ENCODE measurements at regions not wholly inside any gene's neighbourhood (a gene's known extent, or its start where the extent isn't known, plus 50 kb on each side); places are given as distances from the start of the nearest gene placed in this dataset.

GRCh38 chr15:96515371-96515770 lies 184.9 kb downstream of the NR2F2 start:
- H3K4me3 ChIP-seq, result no peak overlapping the region
- H3K4me2 ChIP-seq (ENCODE audit: unreplicated experiment), result no peak overlapping the region
- TF ChIP-seq EZH2phosphoT487 (IDR thresholded peaks at IDR 0.05; ENCODE audit: insufficient read depth, low read depth) (no peak), EZH2 (IDR thresholded peaks at IDR 0.05; ENCODE audit: insufficient read depth, poor library complexity, severe bottlenecking) (no peak)
- H3F3A ChIP-seq (ENCODE audit: insufficient read depth), result no peaks in the 10 kb centered on the region
- no peak for DNase-seq
- H3K36me3 ChIP-seq (ENCODE audit: low read depth), result no peaks in the 10 kb centered on the region
- H2AFZ ChIP-seq, result no peak overlapping the region
- no peaks in the 10 kb centered on the region for H3K79me2 ChIP-seq (ENCODE audit: insufficient read depth)
- H3K9ac ChIP-seq, result no peak overlapping the region
- no peaks in the 10 kb centered on the region for H3K9me3 ChIP-seq (ENCODE audit: low read depth)
- no peak overlapping the region for H3K27ac ChIP-seq
- in situ Hi-C loops (cut with MboI), result no loop called here
- 31 to 44% methylated on average over 3 of the region's 3 CpGs for WGBS, 2 experiments (ENCODE audit: low coverage in 1 of 2, low lambda C conversion rate in 2 of 2, missing lambda C conversion rate in 2 of 2)
- no peaks in the 10 kb centered on the region for H3K4me1 ChIP-seq (ENCODE audit: insufficient read depth)
- peaks cover 5% of the 10 kb centered on the region; the same call in 1 of the 2 replicates for H3K27me3 ChIP-seq (replicated peaks; ENCODE audit: insufficient read depth)
- H3K9me2 ChIP-seq (ENCODE audit: insufficient read depth), result no peaks in the 10 kb centered on the region
- H4K20me1 ChIP-seq (ENCODE audit: insufficient read depth), result no peaks in the 10 kb centered on the region

DNA sequence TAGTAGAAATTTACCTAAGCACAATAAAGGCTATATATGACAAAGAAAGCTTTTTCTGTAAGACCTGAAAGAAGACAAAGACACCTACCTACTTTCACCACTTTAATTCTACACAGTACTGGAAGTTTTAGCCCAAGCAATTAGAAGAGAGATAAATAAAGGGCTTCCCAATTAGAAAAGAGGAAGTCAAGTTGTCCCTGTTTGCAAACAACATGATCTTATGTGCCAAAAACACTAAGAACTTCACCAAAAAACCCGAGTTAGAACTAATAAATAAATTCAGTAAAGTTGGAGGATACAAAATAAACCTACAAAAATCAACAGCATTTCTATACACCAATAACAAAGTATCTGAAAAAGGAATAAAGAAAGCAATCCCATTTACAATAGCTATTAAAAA lies 190.9 kb downstream of the NR2F2 start:
- TF ChIP-seq EZH2phosphoT487 (IDR thresholded peaks at IDR 0.05; ENCODE audit: insufficient read depth, low read depth) (no peak), EZH2 (IDR thresholded peaks at IDR 0.05; ENCODE audit: insufficient read depth, poor library complexity, severe bottlenecking) (no peak)
- H3K36me3 ChIP-seq (ENCODE audit: low read depth), result no peaks in the 10 kb centered on the region

GRCh38 chr15:96524676-96525417 lies 194.3 kb downstream of the NR2F2 start:
- Histone ChIP-seq H2AFZ (no peak overlapping the region), H3K27ac (no peak overlapping the region)
- WGBS, 2 experiments (ENCODE audit: low coverage in 1 of 2, low lambda C conversion rate in 2 of 2, missing lambda C conversion rate in 2 of 2), result 16 to 18% methylated on average over 5 of the region's 5 CpGs

More for the DNA sequence above, 190.9 kb downstream of the NR2F2 start:
- Histone ChIP-seq H3K79me2 (ENCODE audit: insufficient read depth) (no peaks in the 10 kb centered on the region), H3F3A (ENCODE audit: insufficient read depth) (no peaks in the 10 kb centered on the region), H4K20me1 (ENCODE audit: insufficient read depth) (no peaks in the 10 kb centered on the region), H2AFZ (no peak overlapping the region), H3K9me2 (ENCODE audit: insufficient read depth) (no peaks in the 10 kb centered on the region), H3K4me3 (no peak overlapping the region), H3K4me2 (ENCODE audit: unreplicated experiment) (no peak overlapping the region), H3K4me1 (ENCODE audit: insufficient read depth) (no peaks in the 10 kb centered on the region), H3K27ac (no peak overlapping the region), H3K27me3 (replicated peaks; ENCODE audit: insufficient read depth) (no peaks in the 10 kb centered on the region), H3K9ac (no peak overlapping the region), H3K9me3 (ENCODE audit: low read depth) (no peaks in the 10 kb centered on the region)
- WGBS, 2 experiments (ENCODE audit: low coverage in 1 of 2, low lambda C conversion rate in 2 of 2, missing lambda C conversion rate in 2 of 2), result 4 to 9% methylated on average over 1 of the region's 1 CpG
- no peak for DNase-seq
- in situ Hi-C loops (cut with MboI), result no loop called here

DNA sequence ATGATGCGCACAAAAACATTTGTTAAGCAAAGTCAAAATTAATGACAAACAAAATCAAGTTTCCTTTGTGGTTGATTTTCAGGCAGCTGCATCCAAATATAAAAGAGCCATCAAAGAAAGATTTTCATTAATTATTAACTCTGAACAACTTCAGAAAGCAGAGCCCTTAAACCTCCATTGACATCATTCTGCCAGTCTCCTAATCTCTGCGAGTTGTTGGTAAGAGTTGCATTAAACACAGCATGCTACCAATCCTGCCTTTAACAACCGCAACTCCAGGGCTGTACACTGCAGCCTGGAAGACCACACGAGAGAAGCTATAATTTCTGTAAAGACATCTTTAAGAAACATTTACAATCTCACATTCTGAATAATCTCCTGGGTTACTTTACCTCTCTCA lies 204.6 kb downstream of the NR2F2 start:
- Histone ChIP-seq H2AFZ (no peak overlapping the region), H3F3A (ENCODE audit: insufficient read depth) (no peaks in the 10 kb centered on the region), H3K9me2 (ENCODE audit: insufficient read depth) (no peaks in the 10 kb centered on the region), H4K20me1 (ENCODE audit: insufficient read depth) (no peaks in the 10 kb centered on the region), H3K9ac (no peak overlapping the region), H3K36me3 (ENCODE audit: low read depth) (no peaks in the 10 kb centered on the region), H3K27ac (no peak overlapping the region), H3K27me3 (replicated peaks; ENCODE audit: insufficient read depth) (0 out of 2 replicates have a peak, but pooled peaks cover 17% of the 10 kb centered on the region), H3K4me3 (no peak overlapping the region), H3K79me2 (ENCODE audit: insufficient read depth) (no peaks in the 10 kb centered on the region), H3K9me3 (ENCODE audit: low read depth) (no peaks in the 10 kb centered on the region), H3K4me1 (ENCODE audit: insufficient read depth) (no peaks in the 10 kb centered on the region), H3K4me2 (ENCODE audit: unreplicated experiment) (no peak overlapping the region)
- 58 to 66% methylated on average over 4 of the region's 4 CpGs for WGBS, 2 experiments (ENCODE audit: low coverage in 1 of 2, low lambda C conversion rate in 2 of 2, missing lambda C conversion rate in 2 of 2)
- DNase-seq, result no peak
- no peak for TF ChIP-seq EZH2phosphoT487 (IDR thresholded peaks at IDR 0.05; ENCODE audit: insufficient read depth, low read depth)
- in situ Hi-C loops (cut with MboI), result no loop called here

More at GRCh38 chr15:96524676-96525417, 194.3 kb downstream of the NR2F2 start:
- H3F3A ChIP-seq (ENCODE audit: insufficient read depth), result no peaks in the 10 kb centered on the region
- H4K20me1 ChIP-seq (ENCODE audit: insufficient read depth), result no peaks in the 10 kb centered on the region
- H3K4me1 ChIP-seq (ENCODE audit: insufficient read depth), result no peaks in the 10 kb centered on the region
- no peak overlapping the region for H3K9ac ChIP-seq
- H3K4me3 ChIP-seq, result no peak overlapping the region
- no peaks in the 10 kb centered on the region for H3K79me2 ChIP-seq (ENCODE audit: insufficient read depth)
- H3K27me3 ChIP-seq (replicated peaks; ENCODE audit: insufficient read depth), result no peaks in the 10 kb centered on the region
- in situ Hi-C loops (cut with MboI), result no loop called here
- H3K4me2 ChIP-seq (ENCODE audit: unreplicated experiment), result no peak overlapping the region
- no peak for DNase-seq
- TF ChIP-seq EZH2phosphoT487 (IDR thresholded peaks at IDR 0.05; ENCODE audit: insufficient read depth, low read depth) (no peak), EZH2 (IDR thresholded peaks at IDR 0.05; ENCODE audit: insufficient read depth, poor library complexity, severe bottlenecking) (no peak)
- no peaks in the 10 kb centered on the region for H3K9me2 ChIP-seq (ENCODE audit: insufficient read depth)
- H3K9me3 ChIP-seq (ENCODE audit: low read depth), result no peaks in the 10 kb centered on the region
- no peaks in the 10 kb centered on the region for H3K36me3 ChIP-seq (ENCODE audit: low read depth)

All from GM23248 (cell line).